HG02571 (cell line): ENCODE measurements at regions not wholly inside any gene's neighbourhood (a gene's known extent, or its start where the extent isn't known, plus 50 kb on each side); places are given as distances from the start of the nearest gene placed in this dataset.

ENCODE experiments used
- ATAC-seq: cut with Tn5 transposase; IDR thresholded peaks from one replicate; pipeline ENCODE4 v1.9.1; 2021; ENCODE audit warnings: mild to moderate bottlenecking, moderate library complexity; ENCODE audit not compliant: unreplicated experiment

- ATAC-seq = no peak
These were observed 144.6 kb downstream of the TPH2 start for GRCh38 chr12:72082986-72083820.

GRCh38 chr12:72084061-72084460 lies 145.4 kb downstream of the TPH2 start:
- no peak for ATAC-seq

- ATAC-seq = no peak
These were observed 146.2 kb downstream of the TPH2 start for GRCh38 chr12:72084880-72085279.

GRCh38 chr12:72089678-72090077 lies 151.0 kb downstream of the TPH2 start:
- no peak for ATAC-seq

GRCh38 chr12:72093424-72093823 lies 154.8 kb downstream of the TPH2 start:
- no peak for ATAC-seq

GRCh38 chr12:72093930-72094329 lies 155.3 kb downstream of the TPH2 start:
- no peak for ATAC-seq

GRCh38 chr12:72094490-72094889 lies 155.8 kb downstream of the TPH2 start:
- no peak for ATAC-seq

GRCh38 chr12:72095025-72095424 lies 156.4 kb downstream of the TPH2 start:
- no peak for ATAC-seq

GRCh38 chr12:72098622-72099021 lies 160.0 kb downstream of the TPH2 start:
- no peak for ATAC-seq

GRCh38 chr12:72100854-72101253 lies 162.2 kb downstream of the TPH2 start:
- ATAC-seq = no peak

GRCh38 chr12:72102150-72102549 lies 163.5 kb downstream of the TPH2 start:
- ATAC-seq = no peak

- no peak for ATAC-seq
These were observed 166.3 kb upstream of the TRHDE start for GRCh38 chr12:72105849-72106248.

GRCh38 chr12:72110937-72111650 lies 161.1 kb upstream of the TRHDE start:
- ATAC-seq = no peak

GRCh38 chr12:72111706-72112105 lies 160.5 kb upstream of the TRHDE start:
- ATAC-seq = no peak

GRCh38 chr12:72133497-72134055 lies 138.6 kb upstream of the TRHDE start:
- no peak for ATAC-seq

- no peak for ATAC-seq
These were observed 137.7 kb upstream of the TRHDE start for GRCh38 chr12:72134246-72135020.

GRCh38 chr12:72135021-72135301 lies 137.2 kb upstream of the TRHDE start:
- no peak for ATAC-seq

GRCh38 chr12:72136792-72137191 lies 135.4 kb upstream of the TRHDE start:
- no peak for ATAC-seq

- ATAC-seq = no peak
These were observed 132.8 kb upstream of the TRHDE start for GRCh38 chr12:72139411-72139810.

GRCh38 chr12:72141381-72141780 lies 130.8 kb upstream of the TRHDE start:
- peak; percentile 92 for ATAC-seq

GRCh38 chr12:72144553-72144952 lies 127.6 kb upstream of the TRHDE start:
- no peak for ATAC-seq
